HG03378 (cell line): ENCODE measurements at regions not wholly inside any gene's neighbourhood (a gene's known extent, or its start where the extent isn't known, plus 50 kb on each side); places are given as distances from the start of the nearest gene placed in this dataset.
"Not testable (repeated sequence)": the region's sequence is repeated elsewhere in the genome, so short reads cannot be mapped to it uniquely, and the experiment has no call there.

Source experiments
- ATAC-seq: cut with Tn5 transposase; IDR thresholded peaks from one replicate; pipeline ENCODE4 v1.9.1; 2021; ENCODE audit warnings: mild to moderate bottlenecking, moderate library complexity; ENCODE audit not compliant: unreplicated experiment

GRCh38 chr12:33514893-33515292 lies 75.3 kb upstream of the SYT10 start:
- ATAC-seq = no peak

GRCh38 chr12:33519566-33519965 lies 79.9 kb upstream of the SYT10 start:
- no peak for ATAC-seq

- not testable (repeated sequence) for ATAC-seq
These were observed 81.1 kb upstream of the SYT10 start for GRCh38 chr12:33520505-33521302.

- no peak for ATAC-seq
These were observed 89.4 kb upstream of the SYT10 start for GRCh38 chr12:33529031-33529430.

GRCh38 chr12:33529810-33530209 lies 90.2 kb upstream of the SYT10 start:
- no peak for ATAC-seq

GRCh38 chr12:33531261-33531660 lies 91.6 kb upstream of the SYT10 start:
- ATAC-seq = no peak

- no peak for ATAC-seq
These were observed 93.9 kb upstream of the SYT10 start for GRCh38 chr12:33533527-33533926.

GRCh38 chr12:33536431-33536830 lies 96.8 kb upstream of the SYT10 start:
- no peak for ATAC-seq

GRCh38 chr12:33546004-33546403 lies 106.4 kb upstream of the SYT10 start:
- no peak for ATAC-seq

- ATAC-seq = no peak
These were observed 107.5 kb upstream of the SYT10 start for GRCh38 chr12:33547084-33547483.

GRCh38 chr12:33550214-33550613 lies 110.6 kb upstream of the SYT10 start:
- ATAC-seq = not testable (repeated sequence)

- no peak for ATAC-seq
These were observed 111.4 kb upstream of the SYT10 start for GRCh38 chr12:33551006-33551405.

- no peak for ATAC-seq
These were observed 115.5 kb upstream of the SYT10 start for GRCh38 chr12:33555128-33555527.

- ATAC-seq = no peak
These were observed 121.1 kb upstream of the SYT10 start for GRCh38 chr12:33560653-33561208.

GRCh38 chr12:33562401-33562800 lies 122.8 kb upstream of the SYT10 start:
- ATAC-seq = no peak

- no peak for ATAC-seq
These were observed 126.8 kb upstream of the SYT10 start for GRCh38 chr12:33566403-33566802.

- ATAC-seq = no peak
These were observed 135.7 kb upstream of the SYT10 start for GRCh38 chr12:33575346-33575745.

GRCh38 chr12:33581613-33582122 lies 142.0 kb upstream of the SYT10 start:
- no peak for ATAC-seq

- no peak for ATAC-seq
These were observed 147.0 kb upstream of the SYT10 start for GRCh38 chr12:33586576-33586975.

- ATAC-seq = no peak
These were observed 147.7 kb upstream of the SYT10 start for GRCh38 chr12:33587354-33587753.

- peak; percentile 89 for ATAC-seq
These were observed 148.4 kb upstream of the SYT10 start for GRCh38 chr12:33587784-33588712.
